IMR-90 (cell line): ENCODE measurements at regions not wholly inside any gene's neighbourhood (a gene's known extent, or its start where the extent isn't known, plus 50 kb on each side); places are given as distances from the start of the nearest gene placed in this dataset.

Experiments used
- ATAC-seq: fragments of 200-7000 bp; cut with Tn5 transposase; 2 replicates; pipeline ENCODE4 v1.9.1; 2020; ENCODE audit warnings: low read depth, mild to moderate bottlenecking, moderate library complexity
- BruUV-seq: library from RNA; stranded (reverse); fragments of 400-500 nt; replicated peaks from 2 replicates; lab custom pipeline; 2021; lab: Mats Ljungman, UMichigan
- CTCF ChIA-PET: fragments of 300-600 bp; formaldehyde crosslinking; extraction: SDS; loops from one replicate; lab custom pipeline; 2021; ENCODE audit warnings: antibody characterized with exemption; lab: Yijun Ruan, JAX
- POLR2A ChIA-PET: fragments of 300-600 bp; sonication (Branson Sonifier 250); formaldehyde crosslinking; loops from one replicate; lab custom pipeline; 2022; ENCODE audit warnings: antibody characterized with exemption; ENCODE audit not compliant: unreplicated experiment; lab: Charles Lee
- DNase-seq: peaks from one replicate; pipeline ENCODE4 v3.0.0; 2013
- H2AFZ ChIP-seq: replicated peaks from 2 replicates; pipeline ENCODE3; 2013; ENCODE audit warnings: low read length, mild to moderate bottlenecking; ENCODE audit not compliant: poor library complexity
- H2AK5ac ChIP-seq: 2 replicates; pipeline ENCODE4 v1.6.1; 2013; ENCODE audit warnings: low read depth, low read length, inconsistent platforms
- H2AK9ac ChIP-seq: replicated peaks from 2 replicates; pipeline ENCODE3; 2013; ENCODE audit warnings: mild to moderate bottlenecking, low read depth, low read length, moderate library complexity; ENCODE audit not compliant: poor library complexity
- H2BK120ac ChIP-seq: 2 replicates; pipeline ENCODE4 v1.6.1; 2013; ENCODE audit warnings: low read depth, low read length, inconsistent platforms
- H2BK15ac ChIP-seq: 3 replicates; pipeline ENCODE4 v1.6.1; 2013; ENCODE audit warnings: low read depth, low read length, inconsistent platforms
- H2BK20ac ChIP-seq: 2 replicates; pipeline ENCODE4 v1.6.1; 2013; ENCODE audit warnings: low read depth, mild to moderate bottlenecking, inconsistent platforms, low read length, moderate library complexity
- H2BK5ac ChIP-seq: 2 replicates; pipeline ENCODE4 v1.6.1; 2013; ENCODE audit warnings: mild to moderate bottlenecking, low read depth, low read length, inconsistent platforms; ENCODE audit not compliant: poor library complexity, severe bottlenecking
- H3K14ac ChIP-seq: replicated peaks from 2 replicates; pipeline ENCODE4 v1.6.1; 2013; ENCODE audit warnings: low read depth, low read length, inconsistent platforms
- H3K18ac ChIP-seq: 2 replicates; pipeline ENCODE4 v1.6.1; 2013; ENCODE audit warnings: low read depth, low read length, control low read depth
- H3K23ac ChIP-seq: 2 replicates; pipeline ENCODE4 v1.6.1; 2013; ENCODE audit warnings: low read depth, low read length, inconsistent platforms
- H3K27ac ChIP-seq: 2 replicates; pipeline ENCODE4 v1.5.1; 2013; ENCODE audit warnings: mild to moderate bottlenecking, control low read depth, low read length; ENCODE audit not compliant: insufficient read depth
- H3K27me3 ChIP-seq: 2 replicates; pipeline ENCODE4 v1.6.1; 2013; ENCODE audit warnings: low read length; ENCODE audit not compliant: control insufficient read depth, insufficient read depth
- H3K36me3 ChIP-seq: 2 replicates; pipeline ENCODE4 v1.6.1; 2013; ENCODE audit warnings: low read length, mixed read lengths; ENCODE audit not compliant: control insufficient read depth, insufficient read depth
- H3K4ac ChIP-seq: 2 replicates; pipeline ENCODE4 v1.6.1; 2013; ENCODE audit warnings: low read depth, low read length, inconsistent platforms
- H3K4me1 ChIP-seq: 2 replicates; pipeline ENCODE4 v1.6.1; 2013; ENCODE audit warnings: low read length, mixed read lengths; ENCODE audit not compliant: control insufficient read depth, insufficient read depth
- H3K4me2 ChIP-seq: 2 replicates; pipeline ENCODE4 v1.6.1; 2013; ENCODE audit warnings: low read depth, mild to moderate bottlenecking, control low read depth, low read length, moderate library complexity
- H3K4me3 ChIP-seq: 2 replicates; pipeline ENCODE4 v1.5.1; 2013; ENCODE audit warnings: low read depth, mild to moderate bottlenecking, control low read depth, low read length, moderate library complexity; ENCODE audit not compliant: insufficient read depth
- H3K56ac ChIP-seq: 2 replicates; pipeline ENCODE4 v1.6.1; 2013; ENCODE audit warnings: low read length, inconsistent platforms; ENCODE audit not compliant: insufficient read depth; ENCODE audit errors: extremely low read depth
- H3K79me1 ChIP-seq, 2 experiments: 2 replicates each; pipeline ENCODE4 v1.6.1; 2013; ENCODE audit warnings: low read length in 2 of 2, inconsistent platforms in 1 of 2, low read depth in 1 of 2
- H3K9ac ChIP-seq: 2 replicates; pipeline ENCODE4 v1.6.1; 2013; ENCODE audit warnings: low read depth, low read length, control low read depth
- H3K9me1 ChIP-seq: 2 replicates; pipeline ENCODE4 v1.6.1; 2013; ENCODE audit warnings: low read length, inconsistent platforms; ENCODE audit not compliant: insufficient read depth
- H3K9me3 ChIP-seq: 2 replicates; pipeline ENCODE4 v1.6.1; 2013; ENCODE audit warnings: low read length; ENCODE audit not compliant: control insufficient read depth, insufficient read depth
- H4K20me1 ChIP-seq: 2 replicates; pipeline ENCODE4 v1.6.1; 2013; ENCODE audit warnings: low read length, inconsistent platforms; ENCODE audit not compliant: insufficient read depth
- H4K5ac ChIP-seq: 2 replicates; pipeline ENCODE4 v1.6.1; 2013; ENCODE audit warnings: mild to moderate bottlenecking, low read depth, low read length, control low read depth
- H4K8ac ChIP-seq, 2 experiments: 2 replicates each; pipeline ENCODE4 v1.6.1; 2013; ENCODE audit warnings: low read depth in 2 of 2, low read length in 2 of 2, control low read depth in 1 of 2, inconsistent platforms in 1 of 2
- H4K91ac ChIP-seq: 2 replicates; pipeline ENCODE4 v1.6.1; 2013; ENCODE audit warnings: low read depth, low read length, inconsistent platforms; ENCODE audit not compliant: insufficient read depth
- CEBPB ChIP-seq: IDR thresholded peaks from 2 replicates; pipeline ENCODE4 v1.6.1; 2012; ENCODE audit warnings: low read depth, low read length, improper control_type of control experiment
- CHD1 ChIP-seq: IDR thresholded peaks from 2 replicates; pipeline ENCODE4 v1.6.1; 2012; ENCODE audit warnings: low read depth, low read length, improper control_type of control experiment
- MAZ ChIP-seq: IDR thresholded peaks from 2 replicates; pipeline ENCODE4 v1.6.1; 2012; ENCODE audit warnings: low read depth, mild to moderate bottlenecking, low read length, improper control_type of control experiment, moderate library complexity, borderline replicate concordance
- MXI1 ChIP-seq: IDR thresholded peaks from 2 replicates; pipeline ENCODE4 v1.6.1; 2012; ENCODE audit warnings: low read depth, mild to moderate bottlenecking, low read length, moderate library complexity, borderline replicate concordance
- RAD21 ChIP-seq: IDR thresholded peaks from 2 replicates; pipeline ENCODE4 v1.6.1; 2012; ENCODE audit warnings: low read length, improper control_type of control experiment
- SMC3 ChIP-seq: fragments of 150-350 bp; IDR thresholded peaks from 2 replicates; pipeline ENCODE4 v1.6.1; 2016; ENCODE audit warnings: low read depth, mild to moderate bottlenecking, antibody characterized with exemption, low read length, moderate library complexity
- WGBS, 2 experiments: methylation state at CpG; one replicate each; pipeline versions ENCODE4 v1.1.5 to v1.1.7; 2013; ENCODE audit warnings: missing lambda C conversion rate in 2 of 2; ENCODE audit not compliant: insufficient read length in 1 of 2; ENCODE audit errors: extremely low coverage in 2 of 2; 5-methylcytosine and 5-hydroxymethylcytosine counted together
- dilution Hi-C: fragments of 300-500 bp; cut with HindIII; formaldehyde crosslinking; loops from one replicate; pipeline ENCODE4 v1.14.3; 2018; ENCODE audit warnings: low sequenced_read_pairs; ENCODE audit not compliant: unreplicated experiment
- in situ Hi-C: fragments of 300-500 bp; cut with MboI; formaldehyde crosslinking; loops from 3 replicates; pipeline ENCODE4 v1.14.3; 2019; ENCODE audit warnings: low sequenced_read_pairs, inconsistent platforms, mixed read lengths
- intact Hi-C: fragments of 100-400 bp; cut with micrococcal nuclease; formaldehyde crosslinking; loops from 2 replicates; pipeline ENCODE4 v1.10.0; 2022
- TF ChIP-seq, protein P1 (sequence below): fragments of 150-350 bp; IDR thresholded peaks from 2 replicates; pipeline ENCODE4 v1.6.1; 2017; ENCODE audit warnings: mild to moderate bottlenecking, antibody characterized with exemption, low read length, low read depth

DNA sequence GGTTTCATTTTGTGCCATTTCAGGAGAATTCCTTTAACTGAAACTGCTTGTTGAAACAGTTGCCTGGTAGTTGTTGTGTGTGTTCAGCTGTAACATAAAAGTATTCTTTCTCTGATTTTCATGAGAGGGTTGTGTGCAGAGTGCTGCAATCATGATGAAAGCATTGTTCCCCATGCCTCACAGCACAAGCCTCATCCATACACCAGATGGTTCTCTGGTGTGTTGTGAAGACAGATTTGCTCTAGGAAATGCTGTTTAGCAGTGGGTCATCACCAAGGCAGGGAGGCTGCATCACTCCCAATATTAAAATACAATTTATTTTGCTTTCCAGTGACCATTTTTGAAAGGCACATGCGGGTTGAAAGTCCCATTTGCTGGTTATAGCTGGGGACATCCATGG is 404.4 kb downstream of the AACS start:
- POLR2A ChIA-PET = no interaction called here

More for the DNA sequence above, 404.4 kb downstream of the AACS start:
- Histone ChIP-seq H3K27me3 (no peaks in the 10 kb centered on the region), H3K4me2 (no peak overlapping the region), H3K4me1 (no peaks in the 10 kb centered on the region), H3K56ac (no peak overlapping the region), H3K36me3 (no peaks in the 10 kb centered on the region), H3K27ac (no peak overlapping the region), H3K9me3 (peaks cover 31% of the 10 kb centered on the region), H3K4me3 (no peak overlapping the region), H4K91ac (no peak overlapping the region), H2AFZ (no peak overlapping the region), H4K20me1 (no peaks in the 10 kb centered on the region), H3K79me1 (no peaks in the 10 kb centered on the region), H3K4ac (no peak overlapping the region), H2BK15ac (no peak overlapping the region), H2AK9ac (no peak overlapping the region), H4K8ac (no peak overlapping the region), H4K5ac (no peak overlapping the region), H3K18ac (no peak overlapping the region), H2BK20ac (no peak overlapping the region), H2BK120ac (no peak overlapping the region), H3K14ac (no peak overlapping the region), H2AK5ac (no peak overlapping the region), H3K9ac (no peak overlapping the region), H3K23ac (no peak overlapping the region), H2BK5ac (no peak overlapping the region), H3K9me1 (no peaks in the 10 kb centered on the region)
- no peak for DNase-seq
- no peak for ATAC-seq
- no TSS peak for BruUV-seq
- in situ Hi-C loops (no loop called here), intact Hi-C loops (no loop called here), dilution Hi-C loops (no loop called here)
- CTCF ChIA-PET = no interaction called here
- WGBS, 2 experiments = 0% methylated on average over 1 of the region's 1 CpG; no CpG with 5 or more reads in 1 of the 2 experiments
- TF ChIP-seq SMC3 = no peak
- TF ChIP-seq MXI1 = no peak
- TF ChIP-seq RAD21 = no peak
- no peak for TF ChIP-seq MAZ
- no peak for TF ChIP-seq CEBPB
- TF ChIP-seq, protein P1, sequence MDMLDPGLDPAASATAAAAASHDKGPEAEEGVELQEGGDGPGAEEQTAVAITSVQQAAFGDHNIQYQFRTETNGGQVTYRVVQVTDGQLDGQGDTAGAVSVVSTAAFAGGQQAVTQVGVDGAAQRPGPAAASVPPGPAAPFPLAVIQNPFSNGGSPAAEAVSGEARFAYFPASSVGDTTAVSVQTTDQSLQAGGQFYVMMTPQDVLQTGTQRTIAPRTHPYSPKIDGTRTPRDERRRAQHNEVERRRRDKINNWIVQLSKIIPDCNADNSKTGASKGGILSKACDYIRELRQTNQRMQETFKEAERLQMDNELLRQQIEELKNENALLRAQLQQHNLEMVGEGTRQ = no peak
- TF ChIP-seq CHD1 = no peak
